ENCODE measurements at regions not wholly inside any gene's neighbourhood (a gene's known extent, or its start where the extent isn't known, plus 50 kb on each side); places are given as distances from the start of the nearest gene placed in this dataset.

DNA sequence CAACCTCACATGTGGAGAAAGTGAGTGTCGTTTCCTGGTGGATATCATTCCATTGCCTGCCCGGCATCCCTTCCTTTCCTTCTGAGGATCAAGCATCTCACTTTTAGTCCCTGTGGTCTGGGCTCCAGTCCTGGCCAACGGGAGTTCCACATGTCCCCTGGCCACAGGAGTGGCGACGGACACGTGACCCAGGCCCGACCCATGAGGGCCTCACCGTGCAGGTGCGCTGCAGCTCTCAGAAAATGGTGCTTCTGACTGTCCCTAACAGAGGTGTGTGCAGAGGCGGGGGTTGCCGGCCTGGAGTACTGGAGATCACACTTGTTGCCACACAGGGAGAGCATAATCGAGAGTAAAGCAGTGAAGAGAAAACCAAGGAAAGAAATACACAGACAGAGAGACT lies 476.9 kb upstream of the FRG1 start:
- TF ChIP-seq, protein P1, sequence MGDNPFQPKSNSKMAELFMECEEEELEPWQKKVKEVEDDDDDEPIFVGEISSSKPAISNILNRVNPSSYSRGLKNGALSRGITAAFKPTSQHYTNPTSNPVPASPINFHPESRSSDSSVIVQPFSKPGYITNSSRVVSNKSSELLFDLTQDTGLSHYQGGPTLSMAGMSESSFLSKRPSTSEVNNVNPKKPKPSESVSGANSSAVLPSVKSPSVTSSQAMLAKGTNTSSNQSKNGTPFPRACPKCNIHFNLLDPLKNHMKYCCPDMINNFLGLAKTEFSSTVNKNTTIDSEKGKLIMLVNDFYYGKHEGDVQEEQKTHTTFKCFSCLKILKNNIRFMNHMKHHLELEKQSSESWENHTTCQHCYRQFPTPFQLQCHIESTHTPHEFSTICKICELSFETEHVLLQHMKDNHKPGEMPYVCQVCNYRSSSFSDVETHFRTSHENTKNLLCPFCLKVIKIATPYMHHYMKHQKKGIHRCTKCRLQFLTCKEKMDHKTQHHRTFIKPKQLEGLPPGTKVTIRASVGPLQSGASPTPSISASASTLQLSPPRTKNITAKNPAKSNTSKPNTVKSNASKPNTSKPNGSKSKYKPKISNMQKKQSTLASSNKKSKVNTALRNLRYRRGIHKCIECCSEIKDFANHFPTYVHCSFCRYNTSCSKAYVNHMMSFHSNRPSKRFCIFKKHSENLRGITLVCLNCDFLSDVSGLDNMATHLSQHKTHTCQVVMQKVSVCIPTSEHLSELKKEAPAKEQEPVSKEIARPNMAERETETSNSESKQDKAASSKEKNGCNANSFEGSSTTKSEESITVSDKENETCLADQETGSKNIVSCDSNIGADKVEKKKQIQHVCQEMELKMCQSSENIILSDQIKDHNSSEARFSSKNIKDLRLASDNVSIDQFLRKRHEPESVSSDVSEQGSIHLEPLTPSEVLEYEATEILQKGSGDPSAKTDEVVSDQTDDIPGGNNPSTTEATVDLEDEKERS (tag by site-specific recombination; IDR thresholded peaks at IDR 0.05): no peak
- TF ChIP-seq ZNF624 (tag by site-specific recombination; IDR thresholded peaks at IDR 0.05) (no peak), RBAK (tag by site-specific recombination; IDR thresholded peaks at IDR 0.05) (no peak), SALL2 (tag by site-specific recombination; IDR thresholded peaks at IDR 0.05; ENCODE audit: borderline replicate concordance) (no peak), ZBTB8A (tag by site-specific recombination; IDR thresholded peaks at IDR 0.05) (no peak), ZFP3 (tag by site-specific recombination; IDR thresholded peaks at IDR 0.05; ENCODE audit: low read depth) (no peak), KLF10 (tag by site-specific recombination; IDR thresholded peaks at IDR 0.05) (no peak), YY1 (tag by site-specific recombination; IDR thresholded peaks at IDR 0.05) (no peak), ZBTB21 (tag by site-specific recombination; IDR thresholded peaks at IDR 0.05) (no peak), ZNF660 (tag by site-specific recombination; IDR thresholded peaks at IDR 0.05) (no peak), KLF8 (tag by site-specific recombination; IDR thresholded peaks at IDR 0.05) (no peak), ZNF394 (tag by site-specific recombination; IDR thresholded peaks at IDR 0.05; ENCODE audit: borderline replicate concordance) (no peak), ZNF610 (tag by site-specific recombination; IDR thresholded peaks at IDR 0.05; ENCODE audit: borderline replicate concordance) (no peak), ZNF830 (tag by site-specific recombination; IDR thresholded peaks at IDR 0.05; ENCODE audit: low read depth) (no peak), ZNF138 (tag by site-specific recombination; IDR thresholded peaks at IDR 0.05; ENCODE audit: borderline replicate concordance) (no peak)
- TF ChIP-seq, protein P2, sequence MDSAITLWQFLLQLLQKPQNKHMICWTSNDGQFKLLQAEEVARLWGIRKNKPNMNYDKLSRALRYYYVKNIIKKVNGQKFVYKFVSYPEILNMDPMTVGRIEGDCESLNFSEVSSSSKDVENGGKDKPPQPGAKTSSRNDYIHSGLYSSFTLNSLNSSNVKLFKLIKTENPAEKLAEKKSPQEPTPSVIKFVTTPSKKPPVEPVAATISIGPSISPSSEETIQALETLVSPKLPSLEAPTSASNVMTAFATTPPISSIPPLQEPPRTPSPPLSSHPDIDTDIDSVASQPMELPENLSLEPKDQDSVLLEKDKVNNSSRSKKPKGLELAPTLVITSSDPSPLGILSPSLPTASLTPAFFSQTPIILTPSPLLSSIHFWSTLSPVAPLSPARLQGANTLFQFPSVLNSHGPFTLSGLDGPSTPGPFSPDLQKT (IDR thresholded peaks at IDR 0.05; ENCODE audit: borderline replicate concordance, low read depth, low read length): no peak
- TF ChIP-seq, protein P3, sequence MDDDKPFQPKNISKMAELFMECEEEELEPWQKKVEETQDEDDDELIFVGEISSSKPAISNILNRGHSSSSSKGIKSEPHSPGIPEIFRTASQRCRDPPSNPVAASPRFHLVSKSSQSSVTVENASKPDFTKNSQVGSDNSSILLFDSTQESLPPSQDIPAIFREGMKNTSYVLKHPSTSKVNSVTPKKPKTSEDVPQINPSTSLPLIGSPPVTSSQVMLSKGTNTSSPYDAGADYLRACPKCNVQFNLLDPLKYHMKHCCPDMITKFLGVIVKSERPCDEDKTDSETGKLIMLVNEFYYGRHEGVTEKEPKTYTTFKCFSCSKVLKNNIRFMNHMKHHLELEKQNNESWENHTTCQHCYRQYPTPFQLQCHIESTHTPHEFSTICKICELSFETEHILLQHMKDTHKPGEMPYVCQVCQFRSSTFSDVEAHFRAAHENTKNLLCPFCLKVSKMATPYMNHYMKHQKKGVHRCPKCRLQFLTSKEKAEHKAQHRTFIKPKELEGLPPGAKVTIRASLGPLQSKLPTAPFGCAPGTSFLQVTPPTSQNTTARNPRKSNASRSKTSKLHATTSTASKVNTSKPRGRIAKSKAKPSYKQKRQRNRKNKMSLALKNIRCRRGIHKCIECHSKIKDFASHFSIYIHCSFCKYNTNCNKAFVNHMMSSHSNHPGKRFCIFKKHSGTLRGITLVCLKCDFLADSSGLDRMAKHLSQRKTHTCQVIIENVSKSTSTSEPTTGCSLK (tag by site-specific recombination; IDR thresholded peaks at IDR 0.05): no peak
- TF ChIP-seq, protein P4, sequence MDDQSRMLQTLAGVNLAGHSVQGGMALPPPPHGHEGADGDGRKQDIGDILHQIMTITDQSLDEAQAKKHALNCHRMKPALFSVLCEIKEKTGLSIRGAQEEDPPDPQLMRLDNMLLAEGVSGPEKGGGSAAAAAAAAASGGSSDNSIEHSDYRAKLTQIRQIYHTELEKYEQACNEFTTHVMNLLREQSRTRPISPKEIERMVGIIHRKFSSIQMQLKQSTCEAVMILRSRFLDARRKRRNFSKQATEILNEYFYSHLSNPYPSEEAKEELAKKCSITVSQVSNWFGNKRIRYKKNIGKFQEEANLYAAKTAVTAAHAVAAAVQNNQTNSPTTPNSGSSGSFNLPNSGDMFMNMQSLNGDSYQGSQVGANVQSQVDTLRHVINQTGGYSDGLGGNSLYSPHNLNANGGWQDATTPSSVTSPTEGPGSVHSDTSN (CRISPR knock-in tag; IDR thresholded peaks at IDR 0.05): no peak
- no peak overlapping the region for H3K27ac ChIP-seq (ENCODE audit: extremely low read depth, low read depth, low read length)
- no peaks in the 10 kb centered on the region for H3K36me3 ChIP-seq (ENCODE audit: control insufficient read depth in 2 of 2, insufficient read depth in 1 of 2, low read length in 2 of 2)
- POLR2A ChIA-PET: no interaction called here
- no peaks in the 10 kb centered on the region for H3K9me3 ChIP-seq (ENCODE audit: control insufficient read depth, insufficient read depth, low read depth, low read length)
- no peak overlapping the region for H3K4me3 ChIP-seq (ENCODE audit: low read depth, low read length)
- CTCF ChIA-PET: no interaction called here
- no peaks in the 10 kb centered on the region for H3K4me1 ChIP-seq (ENCODE audit: control insufficient read depth, insufficient read depth, low read length)

- Histone ChIP-seq H3K9me3 (ENCODE audit: control insufficient read depth, insufficient read depth, low read depth, low read length) (no peaks in the 10 kb centered on the region), H3K4me1 (ENCODE audit: control insufficient read depth, insufficient read depth, low read length) (no peaks in the 10 kb centered on the region), H3K36me3 (ENCODE audit: control insufficient read depth in 2 of 2, insufficient read depth in 1 of 2, low read length in 2 of 2) (no peaks in the 10 kb centered on the region), H3K27ac (ENCODE audit: extremely low read depth, low read depth, low read length) (no peak overlapping the region), H3K4me3 (ENCODE audit: low read depth, low read length) (no peak overlapping the region)
- ChIA-PET CTCF (no interaction called here), POLR2A (no interaction called here)
- no peak for TF ChIP-seq ZNF621 (tag by site-specific recombination; IDR thresholded peaks at IDR 0.05)
- TF ChIP-seq ZNF626 (tag by site-specific recombination; IDR thresholded peaks at IDR 0.05): no peak
- no peak for TF ChIP-seq ZNF530 (tag by site-specific recombination; IDR thresholded peaks at IDR 0.05; ENCODE audit: low read depth)
- no peak for TF ChIP-seq REPIN1 (tag by site-specific recombination; IDR thresholded peaks at IDR 0.05; ENCODE audit: low read depth)
- no peak for TF ChIP-seq ZNF768 (tag by site-specific recombination; IDR thresholded peaks at IDR 0.05)
- no peak for TF ChIP-seq ZNF747 (tag by site-specific recombination; IDR thresholded peaks at IDR 0.05)
- no peak for TF ChIP-seq ZNF10 (tag by site-specific recombination; IDR thresholded peaks at IDR 0.05)
- no peak for TF ChIP-seq ZNF514 (tag by site-specific recombination; IDR thresholded peaks at IDR 0.05)
- TF ChIP-seq ZNF366 (tag by site-specific recombination; conservative IDR thresholded peaks at IDR 0.05): no peak
- TF ChIP-seq ZNF473 (tag by site-specific recombination; IDR thresholded peaks at IDR 0.05): no peak
- TF ChIP-seq ZNF791 (tag by site-specific recombination; IDR thresholded peaks at IDR 0.05): no peak
- no peak for TF ChIP-seq WT1 (tag by site-specific recombination; IDR thresholded peaks at IDR 0.05)
These were observed 446.3 kb upstream of the FRG1 start for GRCh38 chr4:189494407-189494806.
